HEK293 (cell line): ENCODE measurements at regions not wholly inside any gene's neighbourhood (a gene's known extent, or its start where the extent isn't known, plus 50 kb on each side); places are given as distances from the start of the nearest gene placed in this dataset.
A peak's percentile ranks its signal among the peaks of the same experiment; 100 is the strongest.

Source experiments
- CTCF ChIA-PET: fragments of 350-600 bp; formaldehyde crosslinking; extraction: SDS; loops from one replicate; lab custom pipeline; 2021; ENCODE audit warnings: antibody characterized with exemption; lab: Yijun Ruan, JAX
- POLR2A ChIA-PET: fragments of 300-600 bp; formaldehyde crosslinking; extraction: SDS; loops from one replicate; lab custom pipeline; 2020; ENCODE audit warnings: antibody characterized with exemption, inconsistent platforms; lab: Yijun Ruan, JAX
- H3K27ac ChIP-seq: fragments of 200-500 bp; sonication (Bioruptor generic); 2 replicates; pipeline ENCODE4 v1.5.1; 2014; ENCODE audit warnings: low read depth, low read length, control low read depth, inconsistent platforms; ENCODE audit errors: extremely low read depth
- H3K36me3 ChIP-seq, 2 experiments: fragments of 200-500 bp in 1 of 2; sonication (Bioruptor generic) in 1 of 2; 1 replicate in 1 of 2; 2 replicates in 1 of 2; pipeline ENCODE4 v1.5.1; 2014 to 2017; ENCODE audit warnings: inconsistent platforms in 2 of 2, low read length in 2 of 2; ENCODE audit not compliant: control insufficient read depth in 2 of 2, insufficient read depth in 1 of 2
- H3K4me1 ChIP-seq: fragments of 200-500 bp; sonication (Bioruptor generic); 2 replicates; pipeline ENCODE4 v1.5.1; 2014; ENCODE audit warnings: mild to moderate bottlenecking, low read length, inconsistent platforms; ENCODE audit not compliant: control insufficient read depth, insufficient read depth
- H3K4me3 ChIP-seq: 2 replicates; pipeline ENCODE4 v1.5.1; 2011; ENCODE audit warnings: low read depth, mild to moderate bottlenecking, control low read depth, low read length, moderate library complexity
- H3K9me3 ChIP-seq: fragments of 200-500 bp; sonication (Bioruptor generic); 2 replicates; pipeline ENCODE4 v1.5.1; 2014; ENCODE audit warnings: low read depth, low read length, inconsistent platforms; ENCODE audit not compliant: control insufficient read depth, insufficient read depth
- EGR2 ChIP-seq: fragments of 450-650 bp; formaldehyde crosslinking; IDR thresholded peaks from 2 replicates; pipeline ENCODE4 v1.5.1; 2016; ENCODE audit warnings: low read depth, missing biosample characterization, missing genetic modification characterization
- GLI2 ChIP-seq: fragments of 450-650 bp; formaldehyde crosslinking; IDR thresholded peaks from 2 replicates; pipeline ENCODE4; 2017; ENCODE audit warnings: missing biosample characterization, missing genetic modification characterization, low read depth, borderline replicate concordance
- GLIS2 ChIP-seq: fragments of 450-650 bp; formaldehyde crosslinking; IDR thresholded peaks from 2 replicates; pipeline ENCODE4 v1.5.1; 2016; ENCODE audit warnings: missing biosample characterization, missing genetic modification characterization
- HOXD13 ChIP-seq: sonication (generic); formaldehyde crosslinking; IDR thresholded peaks from 2 replicates; pipeline ENCODE4 v1.8.0; 2022; ENCODE audit warnings: missing genetic modification reagents, borderline replicate concordance
- MEIS1 ChIP-seq: sonication (generic); formaldehyde crosslinking; IDR thresholded peaks from 2 replicates; pipeline ENCODE4 v1.8.1; 2022; ENCODE audit warnings: missing genetic modification reagents, mild to moderate bottlenecking, borderline replicate concordance
- MZF1 ChIP-seq: fragments of 450-650 bp; formaldehyde crosslinking; IDR thresholded peaks from 2 replicates; pipeline ENCODE4 v1.5.1; 2017; ENCODE audit warnings: missing biosample characterization, missing genetic modification characterization, borderline replicate concordance
- RBAK ChIP-seq: fragments of 450-650 bp; formaldehyde crosslinking; IDR thresholded peaks from 2 replicates; pipeline ENCODE4 v1.5.1; 2016; ENCODE audit warnings: missing biosample characterization, missing genetic modification characterization
- TRIM28 ChIP-seq: IDR thresholded peaks from 2 replicates; pipeline ENCODE4 v1.6.1; 2011; ENCODE audit warnings: low read length, control low read depth, borderline replicate concordance
- WT1 ChIP-seq: fragments of 450-650 bp; formaldehyde crosslinking; IDR thresholded peaks from 2 replicates; pipeline ENCODE4 v1.5.1; 2016; ENCODE audit warnings: missing biosample characterization, missing genetic modification characterization
- YY2 ChIP-seq: fragments of 450-650 bp; formaldehyde crosslinking; IDR thresholded peaks from 2 replicates; pipeline ENCODE4 v1.5.1; 2016; ENCODE audit warnings: missing biosample characterization, missing genetic modification characterization
- ZBTB1 ChIP-seq: fragments of 450-650 bp; formaldehyde crosslinking; IDR thresholded peaks from 2 replicates; pipeline ENCODE4 v1.5.1; 2016; ENCODE audit warnings: missing biosample characterization, missing genetic modification characterization
- ZFP37 ChIP-seq: fragments of 450-650 bp; formaldehyde crosslinking; IDR thresholded peaks from 2 replicates; pipeline ENCODE4 v1.5.1; 2016; ENCODE audit warnings: missing biosample characterization, missing genetic modification characterization
- ZFP69B ChIP-seq: fragments of 450-650 bp; formaldehyde crosslinking; IDR thresholded peaks from 2 replicates; pipeline ENCODE4 v1.5.1; 2016; ENCODE audit warnings: missing biosample characterization, missing genetic modification characterization
- ZNF140 ChIP-seq: fragments of 450-650 bp; formaldehyde crosslinking; IDR thresholded peaks from 2 replicates; pipeline ENCODE4 v1.5.1; 2016; ENCODE audit warnings: missing biosample characterization, missing genetic modification characterization
- ZNF146 ChIP-seq: fragments of 450-650 bp; formaldehyde crosslinking; IDR thresholded peaks from 2 replicates; pipeline ENCODE4 v1.5.1; 2016; ENCODE audit warnings: missing biosample characterization, missing genetic modification characterization
- ZNF169 ChIP-seq: fragments of 450-650 bp; formaldehyde crosslinking; IDR thresholded peaks from 2 replicates; pipeline ENCODE4 v1.5.1; 2016; ENCODE audit warnings: missing biosample characterization, missing genetic modification characterization
- ZNF223 ChIP-seq: fragments of 450-650 bp; formaldehyde crosslinking; IDR thresholded peaks from 2 replicates; pipeline ENCODE4 v1.5.1; 2016; ENCODE audit warnings: missing biosample characterization, missing genetic modification characterization
- ZNF302 ChIP-seq: fragments of 450-650 bp; formaldehyde crosslinking; IDR thresholded peaks from 2 replicates; pipeline ENCODE4 v1.5.1; 2016; ENCODE audit warnings: missing biosample characterization, missing genetic modification characterization, low read depth
- ZNF350 ChIP-seq: fragments of 450-650 bp; formaldehyde crosslinking; IDR thresholded peaks from 2 replicates; pipeline ENCODE4 v1.5.0; 2017; ENCODE audit warnings: missing biosample characterization, mild to moderate bottlenecking, missing genetic modification characterization
- ZNF354C ChIP-seq: fragments of 450-650 bp; formaldehyde crosslinking; IDR thresholded peaks from 2 replicates; pipeline ENCODE4 v1.5.1; 2016; ENCODE audit warnings: missing biosample characterization, missing genetic modification characterization, low read depth, borderline replicate concordance
- ZNF426 ChIP-seq: fragments of 450-650 bp; formaldehyde crosslinking; IDR thresholded peaks from 2 replicates; pipeline ENCODE4 v1.5.1; 2017; ENCODE audit warnings: missing biosample characterization, missing genetic modification characterization, mild to moderate bottlenecking, inconsistent platforms, moderate library complexity
- ZNF433 ChIP-seq: fragments of 450-650 bp; formaldehyde crosslinking; IDR thresholded peaks from 2 replicates; pipeline ENCODE4 v1.5.1; 2016; ENCODE audit warnings: missing biosample characterization, missing genetic modification characterization, low read depth
- ZNF521 ChIP-seq: fragments of 450-650 bp; formaldehyde crosslinking; IDR thresholded peaks from 2 replicates; pipeline ENCODE4 v1.5.1; 2017; ENCODE audit warnings: missing biosample characterization, mild to moderate bottlenecking, missing genetic modification characterization
- ZNF600 ChIP-seq: fragments of 450-650 bp; formaldehyde crosslinking; IDR thresholded peaks from 2 replicates; pipeline ENCODE4 v1.5.1; 2016; ENCODE audit warnings: missing biosample characterization, missing genetic modification characterization
- ZNF654 ChIP-seq: fragments of 450-650 bp; formaldehyde crosslinking; IDR thresholded peaks from 2 replicates; pipeline ENCODE4 v1.5.1; 2016; ENCODE audit warnings: low read depth, missing biosample characterization, missing genetic modification characterization
- ZNF707 ChIP-seq: fragments of 450-650 bp; formaldehyde crosslinking; IDR thresholded peaks from 2 replicates; pipeline ENCODE4 v1.5.1; 2016; ENCODE audit warnings: missing biosample characterization, missing genetic modification characterization
- ZXDB ChIP-seq: fragments of 450-650 bp; formaldehyde crosslinking; IDR thresholded peaks from 2 replicates; pipeline ENCODE4 v1.5.1; 2016; ENCODE audit warnings: missing biosample characterization, missing genetic modification characterization
- TF ChIP-seq, protein P1 (sequence below): fragments of 450-650 bp; formaldehyde crosslinking; IDR thresholded peaks from 2 replicates; pipeline ENCODE4 v1.5.1; 2016; ENCODE audit warnings: missing biosample characterization, missing genetic modification characterization

DNA sequence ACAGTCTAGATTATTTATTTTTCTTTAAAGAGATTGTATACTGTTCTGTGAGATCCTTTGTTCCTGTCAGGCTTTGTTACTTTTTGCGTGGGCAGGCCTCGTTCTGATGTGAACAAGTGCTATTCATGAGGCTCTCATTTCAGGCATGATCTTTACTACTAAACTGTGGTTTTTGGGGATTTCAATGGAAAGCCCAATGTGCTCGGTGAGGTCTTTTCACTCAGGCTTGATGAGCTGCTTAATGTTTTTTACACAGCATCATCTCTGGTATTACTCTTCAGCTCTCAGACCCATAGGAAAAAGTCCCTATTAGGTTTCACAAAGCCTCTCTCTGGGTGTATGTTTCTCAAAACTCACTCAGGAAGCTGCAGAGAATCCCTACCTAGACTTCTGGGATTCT, 419.4 kb downstream of the GPATCH2 start:
- CTCF ChIA-PET, result no interaction called here
- no peak overlapping the region for H3K27ac ChIP-seq
- POLR2A ChIA-PET, result no interaction called here
- TF ChIP-seq ZBTB1 (tag by site-specific recombination), result no peak
- TF ChIP-seq ZNF146 (tag by site-specific recombination), result no peak
- no peak for TF ChIP-seq ZNF521 (tag by site-specific recombination)
- TF ChIP-seq GLIS2, result no peak
- TF ChIP-seq EGR2 (tag by site-specific recombination), result no peak
- no peak for TF ChIP-seq ZXDB (tag by site-specific recombination)
- no peak for TF ChIP-seq GLI2
- no peak for TF ChIP-seq ZNF350 (tag by site-specific recombination)
- no peak for TF ChIP-seq ZNF600 (tag by site-specific recombination)
- no peak for TF ChIP-seq ZNF654 (tag by site-specific recombination)
- no peak for TF ChIP-seq HOXD13
- TF ChIP-seq MEIS1, result no peak
- TF ChIP-seq MZF1, result no peak
- no peak for TF ChIP-seq TRIM28
- no peak for TF ChIP-seq ZFP69B
- TF ChIP-seq RBAK (tag by site-specific recombination), result no peak
- TF ChIP-seq, all 188 proteins: peak for 0
- Histone ChIP-seq H3K9me3 (no peaks in the 10 kb centered on the region), H3K36me3 (no peaks in the 10 kb centered on the region), H3K4me1 (no peaks in the 10 kb centered on the region), H3K4me3 (no peak overlapping the region)

DNA sequence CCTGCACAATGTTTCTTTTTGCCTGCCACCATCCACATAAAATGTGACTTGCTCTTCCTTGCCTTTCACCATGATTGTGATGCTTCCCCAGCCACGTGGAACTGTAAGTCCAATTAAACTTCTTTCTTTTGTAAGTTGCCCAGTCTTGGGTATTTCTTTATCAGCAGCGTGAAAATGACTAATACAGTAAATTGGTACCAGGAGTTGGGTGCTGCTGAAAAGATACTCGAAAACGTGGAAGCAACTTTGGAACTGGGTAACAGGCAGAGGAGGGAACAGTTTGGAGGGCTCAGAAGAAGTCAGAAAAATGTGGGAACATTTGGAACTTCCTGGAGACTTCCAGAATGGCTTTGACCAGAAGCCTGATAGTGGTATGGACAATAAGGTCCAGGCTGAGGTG, 425.3 kb downstream of the GPATCH2 start:
- TF ChIP-seq, protein P1, sequence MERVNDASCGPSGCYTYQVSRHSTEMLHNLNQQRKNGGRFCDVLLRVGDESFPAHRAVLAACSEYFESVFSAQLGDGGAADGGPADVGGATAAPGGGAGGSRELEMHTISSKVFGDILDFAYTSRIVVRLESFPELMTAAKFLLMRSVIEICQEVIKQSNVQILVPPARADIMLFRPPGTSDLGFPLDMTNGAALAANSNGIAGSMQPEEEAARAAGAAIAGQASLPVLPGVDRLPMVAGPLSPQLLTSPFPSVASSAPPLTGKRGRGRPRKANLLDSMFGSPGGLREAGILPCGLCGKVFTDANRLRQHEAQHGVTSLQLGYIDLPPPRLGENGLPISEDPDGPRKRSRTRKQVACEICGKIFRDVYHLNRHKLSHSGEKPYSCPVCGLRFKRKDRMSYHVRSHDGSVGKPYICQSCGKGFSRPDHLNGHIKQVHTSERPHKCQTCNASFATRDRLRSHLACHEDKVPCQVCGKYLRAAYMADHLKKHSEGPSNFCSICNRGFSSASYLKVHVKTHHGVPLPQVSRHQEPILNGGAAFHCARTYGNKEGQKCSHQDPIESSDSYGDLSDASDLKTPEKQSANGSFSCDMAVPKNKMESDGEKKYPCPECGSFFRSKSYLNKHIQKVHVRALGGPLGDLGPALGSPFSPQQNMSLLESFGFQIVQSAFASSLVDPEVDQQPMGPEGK, result no peak
- TF ChIP-seq YY2 (tag by site-specific recombination) (no peak), ZNF433 (no peak), ZNF707 (peak; percentile 73), ZNF426 (tag by site-specific recombination) (no peak)
- TF ChIP-seq, all 188 proteins: peak for 1
- POLR2A ChIA-PET, result no interaction called here
- H3K9me3 ChIP-seq, result no peaks in the 10 kb centered on the region
- no peaks in the 10 kb centered on the region for H3K36me3 ChIP-seq
- H3K27ac ChIP-seq, result no peak overlapping the region
- CTCF ChIA-PET, result no interaction called here
- no peak overlapping the region for H3K4me3 ChIP-seq
- H3K4me1 ChIP-seq, result no peaks in the 10 kb centered on the region

DNA sequence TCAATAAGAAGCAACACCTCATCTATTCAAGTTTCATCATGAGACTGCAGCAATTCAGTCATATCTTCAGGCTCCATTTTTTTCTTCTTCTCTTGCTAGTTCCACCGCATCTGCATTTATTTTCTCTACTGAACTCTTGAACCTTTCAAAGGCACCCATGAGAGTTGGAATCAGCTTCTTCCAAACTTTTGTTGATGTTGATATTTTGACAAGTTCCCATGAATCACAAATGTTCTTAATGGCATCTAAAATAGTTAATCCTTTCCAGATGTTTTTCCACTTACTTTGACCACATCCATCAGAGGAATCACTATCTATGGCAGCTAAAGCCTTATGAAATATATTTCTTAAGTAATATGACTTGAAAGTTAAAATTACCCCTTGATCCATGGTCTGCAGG, 434.3 kb downstream of the GPATCH2 start:
- POLR2A ChIA-PET, result no interaction called here
- Histone ChIP-seq H3K9me3 (no peaks in the 10 kb centered on the region), H3K36me3 (no peaks in the 10 kb centered on the region), H3K4me3 (no peak overlapping the region), H3K27ac (no peak overlapping the region)
- CTCF ChIA-PET, result no interaction called here
- TF ChIP-seq ZFP37 (no peak), WT1 (tag by site-specific recombination) (no peak), ZNF169 (tag by site-specific recombination) (no peak), ZNF223 (tag by site-specific recombination) (no peak), ZNF302 (no peak), ZNF354C (tag by site-specific recombination) (no peak), ZNF140 (no peak), ZNF707 (no peak)
- TF ChIP-seq, all 188 proteins: peak for 0
- H3K4me1 ChIP-seq, result no peaks in the 10 kb centered on the region
